Fibroblast of skin of left biceps (primary cell): ENCODE measurements at regions not wholly inside any gene's neighbourhood (a gene's known extent, or its start where the extent isn't known, plus 50 kb on each side); places are given as distances from the start of the nearest gene placed in this dataset.
A peak's percentile ranks its signal among the peaks of the same experiment; 100 is the strongest.
"Not testable (repeated sequence)": the region's sequence is repeated elsewhere in the genome, so short reads cannot be mapped to it uniquely, and the experiment has no call there.

ENCODE experiments used
- DNase-seq, 2 experiments: peaks; one replicate each; pipeline ENCODE4 v3.0.0-alpha.2; 2013; ENCODE audit warnings: low read depth in 2 of 2

- not testable (repeated sequence) for DNase-seq
Measured at GRCh38 chr10:21366108-21366507, 159.4 kb downstream of the SKIDA1 start.

GRCh38 chr10:21364196-21365114, 161.0 kb downstream of the SKIDA1 start:
- no peak for DNase-seq

GRCh38 chr10:21363731-21364104, 161.8 kb downstream of the SKIDA1 start:
- DNase-seq: no peak

- DNase-seq: no peak
Measured at GRCh38 chr10:21363092-21363730, 162.3 kb downstream of the SKIDA1 start.

GRCh38 chr10:21359202-21359601, 166.3 kb downstream of the SKIDA1 start:
- DNase-seq: no peak

- no peak for DNase-seq
Measured at GRCh38 chr10:21355591-21356011, 169.9 kb downstream of the SKIDA1 start.

GRCh38 chr10:21352886-21353285, 172.6 kb downstream of the SKIDA1 start:
- no peak for DNase-seq

- not testable (repeated sequence) for DNase-seq
Measured at GRCh38 chr10:21351594-21351993, 173.9 kb downstream of the SKIDA1 start.

GRCh38 chr10:21349912-21350286, 175.6 kb downstream of the SKIDA1 start:
- DNase-seq: no peak

GRCh38 chr10:21347785-21348170, 177.7 kb downstream of the SKIDA1 start:
- DNase-seq: no peak

GRCh38 chr10:21347043-21347784, 178.3 kb downstream of the SKIDA1 start:
- no peak for DNase-seq

GRCh38 chr10:21343087-21343486, 182.4 kb downstream of the SKIDA1 start:
- DNase-seq: no peak

GRCh38 chr10:21342499-21342898, 183.0 kb downstream of the SKIDA1 start:
- not testable (repeated sequence) for DNase-seq

- peak; percentile 50 to 57 for DNase-seq
Measured at GRCh38 chr10:21340331-21340730, 185.2 kb downstream of the SKIDA1 start.

GRCh38 chr10:21337171-21337792, 188.2 kb downstream of the SKIDA1 start:
- no peak for DNase-seq

GRCh38 chr10:21336476-21337170, 188.9 kb downstream of the SKIDA1 start:
- DNase-seq: peak; percentile 90 to 92

GRCh38 chr10:21334891-21335696, 190.4 kb downstream of the SKIDA1 start:
- DNase-seq: peak; percentile 76 to 78

- no peak for DNase-seq
Measured at GRCh38 chr10:21330628-21331020, 194.9 kb downstream of the SKIDA1 start.

- no peak for DNase-seq
Measured at GRCh38 chr10:21329995-21330627, 195.4 kb downstream of the SKIDA1 start.
